ENCODE measurements at regions not wholly inside any gene's neighbourhood (a gene's known extent, or its start where the extent isn't known, plus 50 kb on each side); places are given as distances from the start of the nearest gene placed in this dataset.
"Not testable (repeated sequence)": the region's sequence is repeated elsewhere in the genome, so short reads cannot be mapped to it uniquely, and the experiment has no call there.

- no peak for DNase-seq
Observed at GRCh38 chr2:12567411-12567810, 149.3 kb upstream of the TRIB2 start.

GRCh38 chr2:12569510-12569909, 147.2 kb upstream of the TRIB2 start:
- DNase-seq: not testable (repeated sequence)

- DNase-seq: not testable (repeated sequence)
Observed at GRCh38 chr2:12569929-12570328, 146.8 kb upstream of the TRIB2 start.

- no peak for DNase-seq
Observed at GRCh38 chr2:12577091-12577490, 139.6 kb upstream of the TRIB2 start.

- no peak for DNase-seq
Observed at GRCh38 chr2:12577567-12578253, 139.0 kb upstream of the TRIB2 start.

GRCh38 chr2:12579018-12579417, 137.7 kb upstream of the TRIB2 start:
- DNase-seq: peak in 1 of 5 donors; percentile 6

- no peak for DNase-seq
Observed at GRCh38 chr2:12584338-12584737, 132.4 kb upstream of the TRIB2 start.

- no peak for DNase-seq
Observed at GRCh38 chr2:12585784-12586183, 131.0 kb upstream of the TRIB2 start.

GRCh38 chr2:12587228-12587627, 129.5 kb upstream of the TRIB2 start:
- DNase-seq: no peak

- peak in 1 of 5 donors; percentile 25 for DNase-seq
Observed at GRCh38 chr2:12587729-12588522, 128.8 kb upstream of the TRIB2 start.

GRCh38 chr2:12588986-12589385, 127.8 kb upstream of the TRIB2 start:
- no peak for DNase-seq

GRCh38 chr2:12589802-12590320, 126.9 kb upstream of the TRIB2 start:
- DNase-seq: no peak

GRCh38 chr2:12592296-12592695, 124.4 kb upstream of the TRIB2 start:
- DNase-seq: no peak

- DNase-seq: no peak
Observed at GRCh38 chr2:12594590-12594989, 122.1 kb upstream of the TRIB2 start.

GRCh38 chr2:12596771-12597170, 120.0 kb upstream of the TRIB2 start:
- no peak for DNase-seq

- no peak for DNase-seq
Observed at GRCh38 chr2:12597610-12598009, 119.1 kb upstream of the TRIB2 start.

GRCh38 chr2:12602661-12603060, 114.1 kb upstream of the TRIB2 start:
- DNase-seq: no peak

- DNase-seq: no peak
Observed at GRCh38 chr2:12603781-12604295, 112.9 kb upstream of the TRIB2 start.

GRCh38 chr2:12604341-12604740, 112.4 kb upstream of the TRIB2 start:
- no peak for DNase-seq

- DNase-seq: no peak
Observed at GRCh38 chr2:12605366-12605765, 111.4 kb upstream of the TRIB2 start.

GRCh38 chr2:12605936-12606335, 110.8 kb upstream of the TRIB2 start:
- no peak for DNase-seq

GRCh38 chr2:12606472-12607000, 110.2 kb upstream of the TRIB2 start:
- no peak for DNase-seq

GRCh38 chr2:12607971-12608370, 108.8 kb upstream of the TRIB2 start:
- peak in 1 of 5 donors; percentile 38 for DNase-seq

- no peak for DNase-seq
Observed at GRCh38 chr2:12610314-12610713, 106.4 kb upstream of the TRIB2 start.
